ENCODE measurements at regions not wholly inside any gene's neighbourhood (a gene's known extent, or its start where the extent isn't known, plus 50 kb on each side); places are given as distances from the start of the nearest gene placed in this dataset.

DNA sequence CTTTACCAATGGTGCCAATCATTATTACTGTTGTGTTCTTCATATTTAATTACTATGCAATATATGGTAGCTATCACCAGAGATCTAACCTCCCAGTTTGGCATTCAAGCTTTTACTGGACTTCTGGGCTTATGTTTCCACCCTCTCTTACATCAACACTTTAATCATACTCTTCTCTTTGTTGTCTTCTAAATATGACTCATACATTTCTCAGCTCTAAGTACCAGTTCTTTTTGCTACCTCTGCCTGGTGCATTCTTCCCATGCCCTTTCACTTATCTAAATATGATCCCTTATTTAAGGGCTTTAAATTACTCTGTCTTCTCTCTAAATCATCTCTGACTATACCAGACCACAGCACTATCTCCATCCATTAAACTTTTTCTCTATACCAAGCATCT lies 246.1 kb upstream of the CCDC196 start:
- no peak for DNase-seq
- no TSS peak for BruUV-seq (replicated peaks)
- no peak overlapping the region for H2AK9ac ChIP-seq (replicated peaks; ENCODE audit: low read depth, low read length, poor library complexity)
- no peak overlapping the region for H4K5ac ChIP-seq (ENCODE audit: low read depth, low read length)
- no peak overlapping the region for H3K56ac ChIP-seq (ENCODE audit: extremely low read depth, insufficient read depth, low read length)
- no peak overlapping the region for H3K4me3 ChIP-seq (ENCODE audit: insufficient read depth, low read depth, low read length)
- H3K9ac ChIP-seq (ENCODE audit: low read depth, low read length) = no peak overlapping the region
- H2AFZ ChIP-seq (replicated peaks; ENCODE audit: low read length, poor library complexity) = no peak overlapping the region
- CTCF ChIA-PET = no interaction called here
- no peak overlapping the region for H3K27ac ChIP-seq (ENCODE audit: insufficient read depth, low read length)
- no peak overlapping the region for H2BK5ac ChIP-seq (ENCODE audit: low read depth, low read length, poor library complexity, severe bottlenecking)
- no peak overlapping the region for H2AK5ac ChIP-seq (ENCODE audit: low read depth, low read length)
- no peaks in the 10 kb centered on the region for H3K4me1 ChIP-seq (ENCODE audit: control insufficient read depth, insufficient read depth, low read length)
- no peak overlapping the region for H4K8ac ChIP-seq (ENCODE audit: low read depth in 2 of 2, low read length in 2 of 2)
- H4K91ac ChIP-seq (ENCODE audit: insufficient read depth, low read depth, low read length) = no peak overlapping the region
- TF ChIP-seq, protein P1, sequence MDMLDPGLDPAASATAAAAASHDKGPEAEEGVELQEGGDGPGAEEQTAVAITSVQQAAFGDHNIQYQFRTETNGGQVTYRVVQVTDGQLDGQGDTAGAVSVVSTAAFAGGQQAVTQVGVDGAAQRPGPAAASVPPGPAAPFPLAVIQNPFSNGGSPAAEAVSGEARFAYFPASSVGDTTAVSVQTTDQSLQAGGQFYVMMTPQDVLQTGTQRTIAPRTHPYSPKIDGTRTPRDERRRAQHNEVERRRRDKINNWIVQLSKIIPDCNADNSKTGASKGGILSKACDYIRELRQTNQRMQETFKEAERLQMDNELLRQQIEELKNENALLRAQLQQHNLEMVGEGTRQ (IDR thresholded peaks at IDR 0.05; ENCODE audit: low read depth, low read length) = no peak
- no peak for TF ChIP-seq MAZ (IDR thresholded peaks at IDR 0.05; ENCODE audit: borderline replicate concordance, low read depth, low read length)
- TF ChIP-seq SMC3 (IDR thresholded peaks at IDR 0.05; ENCODE audit: low read depth, low read length) = no peak
- TF ChIP-seq, protein P2, sequence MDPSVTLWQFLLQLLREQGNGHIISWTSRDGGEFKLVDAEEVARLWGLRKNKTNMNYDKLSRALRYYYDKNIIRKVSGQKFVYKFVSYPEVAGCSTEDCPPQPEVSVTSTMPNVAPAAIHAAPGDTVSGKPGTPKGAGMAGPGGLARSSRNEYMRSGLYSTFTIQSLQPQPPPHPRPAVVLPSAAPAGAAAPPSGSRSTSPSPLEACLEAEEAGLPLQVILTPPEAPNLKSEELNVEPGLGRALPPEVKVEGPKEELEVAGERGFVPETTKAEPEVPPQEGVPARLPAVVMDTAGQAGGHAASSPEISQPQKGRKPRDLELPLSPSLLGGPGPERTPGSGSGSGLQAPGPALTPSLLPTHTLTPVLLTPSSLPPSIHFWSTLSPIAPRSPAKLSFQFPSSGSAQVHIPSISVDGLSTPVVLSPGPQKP (IDR thresholded peaks at IDR 0.05; ENCODE audit: borderline replicate concordance, low read depth, low read length) = no peak
- no peak for TF ChIP-seq POLR2A (IDR thresholded peaks at IDR 0.05; ENCODE audit: low read depth, low read length)
- TF ChIP-seq CHD1 (IDR thresholded peaks at IDR 0.05; ENCODE audit: low read depth, low read length) = no peak
- no peak for TF ChIP-seq CEBPB (IDR thresholded peaks at IDR 0.05; ENCODE audit: low read depth, low read length)
- no peak for TF ChIP-seq RCOR1 (IDR thresholded peaks at IDR 0.05; ENCODE audit: insufficient replicate concordance, low read length)
- TF ChIP-seq, protein P3, sequence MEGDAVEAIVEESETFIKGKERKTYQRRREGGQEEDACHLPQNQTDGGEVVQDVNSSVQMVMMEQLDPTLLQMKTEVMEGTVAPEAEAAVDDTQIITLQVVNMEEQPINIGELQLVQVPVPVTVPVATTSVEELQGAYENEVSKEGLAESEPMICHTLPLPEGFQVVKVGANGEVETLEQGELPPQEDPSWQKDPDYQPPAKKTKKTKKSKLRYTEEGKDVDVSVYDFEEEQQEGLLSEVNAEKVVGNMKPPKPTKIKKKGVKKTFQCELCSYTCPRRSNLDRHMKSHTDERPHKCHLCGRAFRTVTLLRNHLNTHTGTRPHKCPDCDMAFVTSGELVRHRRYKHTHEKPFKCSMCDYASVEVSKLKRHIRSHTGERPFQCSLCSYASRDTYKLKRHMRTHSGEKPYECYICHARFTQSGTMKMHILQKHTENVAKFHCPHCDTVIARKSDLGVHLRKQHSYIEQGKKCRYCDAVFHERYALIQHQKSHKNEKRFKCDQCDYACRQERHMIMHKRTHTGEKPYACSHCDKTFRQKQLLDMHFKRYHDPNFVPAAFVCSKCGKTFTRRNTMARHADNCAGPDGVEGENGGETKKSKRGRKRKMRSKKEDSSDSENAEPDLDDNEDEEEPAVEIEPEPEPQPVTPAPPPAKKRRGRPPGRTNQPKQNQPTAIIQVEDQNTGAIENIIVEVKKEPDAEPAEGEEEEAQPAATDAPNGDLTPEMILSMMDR (conservative IDR thresholded peaks at IDR 0.05; ENCODE audit: low read depth, low read length) = no peak
- no peak overlapping the region for H3K4ac ChIP-seq (ENCODE audit: low read depth, low read length)
- peaks cover 17% of the 10 kb centered on the region; the same call in 1 of the 2 replicates for H3K9me3 ChIP-seq (ENCODE audit: control insufficient read depth, insufficient read depth, low read length)
- no peak overlapping the region for H3K18ac ChIP-seq (ENCODE audit: low read depth, low read length)
- in situ Hi-C loops (cut with MboI; ENCODE audit: low sequenced_read_pairs) = no loop called here
- no peaks in the 10 kb centered on the region for H3K9me1 ChIP-seq (ENCODE audit: insufficient read depth, low read length)
- H3K36me3 ChIP-seq (ENCODE audit: control insufficient read depth, insufficient read depth, low read length) = no peaks in the 10 kb centered on the region
- no peak overlapping the region for H2BK20ac ChIP-seq (ENCODE audit: low read depth, low read length)
- H4K20me1 ChIP-seq (ENCODE audit: insufficient read depth, low read length) = no peaks in the 10 kb centered on the region
- POLR2A ChIA-PET (ENCODE audit: unreplicated experiment) = no interaction called here
- dilution Hi-C loops (cut with HindIII; ENCODE audit: low sequenced_read_pairs, unreplicated experiment) = no loop called here
- H2BK120ac ChIP-seq (ENCODE audit: low read depth, low read length) = no peak overlapping the region
- ATAC-seq (ENCODE audit: low read depth) = no peak
- no peak overlapping the region for H2BK15ac ChIP-seq (ENCODE audit: low read depth, low read length)
- H3K14ac ChIP-seq (replicated peaks; ENCODE audit: low read depth, low read length) = no peak overlapping the region
- H3K79me1 ChIP-seq (ENCODE audit: low read depth in 1 of 2, low read length in 2 of 2) = no peaks in the 10 kb centered on the region
- H3K27me3 ChIP-seq (ENCODE audit: control insufficient read depth, insufficient read depth, low read length) = no peaks in the 10 kb centered on the region
- no peak overlapping the region for H3K23ac ChIP-seq (ENCODE audit: low read depth, low read length)
- H3K4me2 ChIP-seq (ENCODE audit: low read depth, low read length) = no peak overlapping the region
- intact Hi-C loops (cut with micrococcal nuclease) = no loop called here
